HG02884 (cell line): ENCODE measurements at regions not wholly inside any gene's neighbourhood (a gene's known extent, or its start where the extent isn't known, plus 50 kb on each side); places are given as distances from the start of the nearest gene placed in this dataset.
"Not testable (repeated sequence)": the region's sequence is repeated elsewhere in the genome, so short reads cannot be mapped to it uniquely, and the experiment has no call there.

Experiments
- ATAC-seq: cut with Tn5 transposase; IDR thresholded peaks from one replicate; pipeline ENCODE4 v1.9.1; 2021; ENCODE audit warnings: mild to moderate bottlenecking, moderate library complexity; ENCODE audit not compliant: unreplicated experiment

GRCh38 chr9:30630459-30630858 lies 1754.0 kb upstream of the ACO1 start:
- no peak for ATAC-seq

- not testable (repeated sequence) for ATAC-seq
Measured at GRCh38 chr9:30646639-30647038, 1737.8 kb upstream of the ACO1 start.

- ATAC-seq, result no peak
Measured at GRCh38 chr9:30661925-30662324, 1722.5 kb upstream of the ACO1 start.

GRCh38 chr9:30670805-30671562 lies 1713.5 kb upstream of the ACO1 start:
- ATAC-seq, result no peak

- ATAC-seq, result no peak
Measured at GRCh38 chr9:30673132-30673531, 1711.3 kb upstream of the ACO1 start.

GRCh38 chr9:30676651-30677050 lies 1707.8 kb upstream of the ACO1 start:
- no peak for ATAC-seq

- no peak for ATAC-seq
Measured at GRCh38 chr9:30677221-30677620, 1707.2 kb upstream of the ACO1 start.

GRCh38 chr9:30688801-30689200 lies 1695.6 kb upstream of the ACO1 start:
- no peak for ATAC-seq

- no peak for ATAC-seq
Measured at GRCh38 chr9:30697958-30698357, 1686.5 kb upstream of the ACO1 start.

GRCh38 chr9:30711591-30711990 lies 1672.9 kb upstream of the ACO1 start:
- ATAC-seq, result no peak

- no peak for ATAC-seq
Measured at GRCh38 chr9:30713243-30713642, 1671.2 kb upstream of the ACO1 start.

GRCh38 chr9:30714389-30714788 lies 1670.1 kb upstream of the ACO1 start:
- ATAC-seq, result no peak

- ATAC-seq, result no peak
Measured at GRCh38 chr9:30718483-30718882, 1666.0 kb upstream of the ACO1 start.

- ATAC-seq, result no peak
Measured at GRCh38 chr9:30722065-30722464, 1662.4 kb upstream of the ACO1 start.

GRCh38 chr9:30723656-30724055 lies 1660.8 kb upstream of the ACO1 start:
- no peak for ATAC-seq

- no peak for ATAC-seq
Measured at GRCh38 chr9:30732060-30732459, 1652.4 kb upstream of the ACO1 start.

GRCh38 chr9:30744871-30745270 lies 1639.6 kb upstream of the ACO1 start:
- ATAC-seq, result no peak

GRCh38 chr9:30746589-30746988 lies 1637.9 kb upstream of the ACO1 start:
- no peak for ATAC-seq

GRCh38 chr9:30757723-30758122 lies 1626.7 kb upstream of the ACO1 start:
- no peak for ATAC-seq

- ATAC-seq, result no peak
Measured at GRCh38 chr9:30758726-30759446, 1625.6 kb upstream of the ACO1 start.

GRCh38 chr9:30765318-30765717 lies 1619.1 kb upstream of the ACO1 start:
- no peak for ATAC-seq

- ATAC-seq, result no peak
Measured at GRCh38 chr9:30771163-30771708, 1613.2 kb upstream of the ACO1 start.
